Endothelial cell of umbilical vein (primary cell): ENCODE measurements at regions not wholly inside any gene's neighbourhood (a gene's known extent, or its start where the extent isn't known, plus 50 kb on each side); places are given as distances from the start of the nearest gene placed in this dataset.

Experiments used
- BruUV-seq: library from RNA; stranded (reverse); fragments of 400-500 nt; replicated peaks from 2 replicates; lab custom pipeline; 2021; lab: Mats Ljungman, UMichigan
- CTCF ChIA-PET: fragments of 300-600, 350-600 bp; sonication (Branson Sonifier 250); formaldehyde crosslinking; loops from one replicate; lab custom pipeline; 2021; ENCODE audit warnings: antibody characterized with exemption, inconsistent platforms; lab: Charles Lee
- POLR2A ChIA-PET: fragments of 300-600, 350-600 bp; sonication (Branson Sonifier 250); formaldehyde crosslinking; loops from one replicate; lab custom pipeline; 2021; ENCODE audit warnings: antibody characterized with exemption, inconsistent platforms; lab: Charles Lee
- DNase-seq: peaks from one replicate; pipeline ENCODE4 v3.0.0-alpha.2; 2011; ENCODE audit warnings: low read depth, low spot score
- FAIRE-seq: peaks from 2 replicates; lab custom pipeline; 2011; peaks lifted over from hg19 to GRCh38; lab: Jason Lieb, UNC
- H2AFZ ChIP-seq: 2 replicates; pipeline ENCODE4 v1.6.0; 2012; ENCODE audit warnings: low read depth, low read length, control low read depth, inconsistent platforms
- H3K27ac ChIP-seq: 2 replicates; pipeline ENCODE4 v1.5.1; 2011; ENCODE audit warnings: low read depth, mild to moderate bottlenecking, control low read depth, low read length, moderate library complexity; ENCODE audit not compliant: insufficient read depth
- H3K27me3 ChIP-seq, 2 experiments: 2 replicates each; pipeline versions ENCODE4 v1.6.0 to v1.6.1; 2011; ENCODE audit warnings: low read length in 2 of 2, mixed read lengths in 1 of 2; ENCODE audit not compliant: control insufficient read depth in 2 of 2, insufficient read depth in 2 of 2
- H3K36me3 ChIP-seq, 2 experiments: 2 replicates in 1 of 2; 3 replicates in 1 of 2; pipeline ENCODE4 v1.5.1; 2011; ENCODE audit warnings: low read length in 2 of 2, mild to moderate bottlenecking in 1 of 2, moderate library complexity in 1 of 2; ENCODE audit not compliant: control insufficient read depth in 2 of 2, insufficient read depth in 2 of 2; ENCODE audit errors: extremely low read depth in 1 of 2
- H3K4me1 ChIP-seq: 3 replicates; pipeline ENCODE4 v1.5.1; 2011; ENCODE audit warnings: mild to moderate bottlenecking, low read length; ENCODE audit not compliant: control insufficient read depth, insufficient read depth; ENCODE audit errors: extremely low read depth
- H3K4me2 ChIP-seq: 2 replicates; pipeline ENCODE4 v1.6.1; 2011; ENCODE audit warnings: low read length, control low read depth, mixed read lengths; ENCODE audit not compliant: insufficient read depth
- H3K4me3 ChIP-seq, 3 experiments: fragments of 200-600 bp in 1 of 3; sonication (generic), shearing (Covaris generic) in 1 of 3; replicated peaks in 1 of 3; 2 replicates each; pipeline ENCODE4 v1.5.1; 2011 to 2016; ENCODE audit warnings: control low read depth in 3 of 3, low read length in 3 of 3, mild to moderate bottlenecking in 2 of 3, inconsistent platforms in 1 of 3, low read depth in 1 of 3, moderate library complexity in 1 of 3; ENCODE audit not compliant: insufficient read depth in 1 of 3
- H3K79me2 ChIP-seq: 2 replicates; pipeline ENCODE4 v1.6.0; 2012; ENCODE audit warnings: low read length, inconsistent platforms; ENCODE audit not compliant: control insufficient read depth, insufficient read depth
- H3K9ac ChIP-seq: replicated peaks from 2 replicates; pipeline ENCODE3; 2011; ENCODE audit warnings: low read length, control low read depth; ENCODE audit not compliant: insufficient read depth; ENCODE audit errors: extremely low read depth
- H3K9me1 ChIP-seq: replicated peaks from 3 replicates; pipeline ENCODE4 v1.6.0; 2011; ENCODE audit warnings: mild to moderate bottlenecking, low read length; ENCODE audit not compliant: control insufficient read depth, insufficient read depth; ENCODE audit errors: extremely low read depth
- H3K9me3 ChIP-seq: replicated peaks from 2 replicates; pipeline ENCODE4 v1.5.1; 2012; ENCODE audit warnings: low read length, inconsistent platforms; ENCODE audit not compliant: control insufficient read depth, insufficient read depth
- H4K20me1 ChIP-seq: replicated peaks from 2 replicates; pipeline ENCODE3; 2011; ENCODE audit warnings: mild to moderate bottlenecking, low read length; ENCODE audit not compliant: control insufficient read depth, insufficient read depth; ENCODE audit errors: extremely low read depth
- EZH2 ChIP-seq: IDR thresholded peaks from 2 replicates; pipeline ENCODE4 v1.6.1; 2012; ENCODE audit warnings: borderline replicate concordance, low read depth, mild to moderate bottlenecking, moderate library complexity, low read length, inconsistent platforms; ENCODE audit not compliant: severe bottlenecking
- FOS ChIP-seq: IDR thresholded peaks from 2 replicates; pipeline ENCODE4 v1.6.1; 2011; ENCODE audit warnings: mild to moderate bottlenecking, low read length, moderate library complexity, borderline replicate concordance; ENCODE audit not compliant: insufficient read depth
- GATA2 ChIP-seq: IDR thresholded peaks from 2 replicates; pipeline ENCODE4 v1.7.0; 2011; ENCODE audit warnings: low read depth, mild to moderate bottlenecking, moderate library complexity, mixed read lengths, low read length; ENCODE audit not compliant: insufficient read length, insufficient read depth
- JUN ChIP-seq: IDR thresholded peaks from 2 replicates; pipeline ENCODE4 v1.6.1; 2011; ENCODE audit warnings: borderline replicate concordance, low read depth; ENCODE audit not compliant: insufficient read length, insufficient read depth
- MYC ChIP-seq: IDR thresholded peaks from one replicate; pipeline ENCODE4 v1.6.1; 2011; ENCODE audit warnings: mild to moderate bottlenecking, low read depth, low read length
- POLR2A ChIP-seq: IDR thresholded peaks from 2 replicates; pipeline ENCODE4 v1.6.1; 2012; ENCODE audit warnings: low read depth, mild to moderate bottlenecking, control low read depth, low read length
- POLR2AphosphoS5 ChIP-seq: IDR thresholded peaks from 2 replicates; pipeline ENCODE4 v1.6.1; 2012; ENCODE audit warnings: low read depth, mild to moderate bottlenecking, control low read depth, low read length, moderate library complexity; ENCODE audit not compliant: insufficient read depth
- dilution Hi-C: fragments of 300-500 bp; cut with MboI; formaldehyde crosslinking; loops from one replicate; pipeline ENCODE4 v1.15.0; 2019; ENCODE audit warnings: low sequenced_read_pairs; ENCODE audit not compliant: extremely low pct_ligation_motif_present
- intact Hi-C: fragments of 100-400 bp; cut with micrococcal nuclease; formaldehyde crosslinking; loops from one replicate; pipeline ENCODE4 v1.10.0; 2022
- TF ChIP-seq, protein P1 (sequence below), 2 donors: IDR thresholded peaks; 1 replicate in 1 of 2; 2 replicates in 1 of 2; pipeline ENCODE4 v1.5.1; 2011; ENCODE audit warnings: low read length in 2 of 2, mild to moderate bottlenecking in 2 of 2, moderate library complexity in 2 of 2, control low read depth in 1 of 2, inconsistent platforms in 1 of 2, low read depth in 1 of 2; ENCODE audit not compliant: insufficient read depth in 1 of 2; ENCODE audit errors: extremely low read depth in 1 of 2
- TF ChIP-seq, protein P2 (sequence below): IDR thresholded peaks from 2 replicates; pipeline ENCODE4 v1.6.1; 2011; ENCODE audit not compliant: insufficient read depth, insufficient read length

GRCh38 chr6:122154155-122154554 is 245.3 kb upstream of the HSF2 start:
- no peaks in the 10 kb centered on the region for H3K9me1 ChIP-seq
- dilution Hi-C loops (no loop called here), intact Hi-C loops (no loop called here)
- no peak overlapping the region for H2AFZ ChIP-seq
- ChIA-PET CTCF (no interaction called here), POLR2A (no interaction called here)
- no peaks in the 10 kb centered on the region for H3K4me1 ChIP-seq
- no peak overlapping the region for H3K27ac ChIP-seq
- no peaks in the 10 kb centered on the region for H3K36me3 ChIP-seq
- FAIRE-seq = no peak
- H3K27me3 ChIP-seq = no peaks in the 10 kb centered on the region
- no peak overlapping the region for H3K4me2 ChIP-seq
- TF ChIP-seq EZH2 = no peak
- TF ChIP-seq MYC = no peak
- TF ChIP-seq GATA2 = no peak
- TF ChIP-seq, protein P1, sequence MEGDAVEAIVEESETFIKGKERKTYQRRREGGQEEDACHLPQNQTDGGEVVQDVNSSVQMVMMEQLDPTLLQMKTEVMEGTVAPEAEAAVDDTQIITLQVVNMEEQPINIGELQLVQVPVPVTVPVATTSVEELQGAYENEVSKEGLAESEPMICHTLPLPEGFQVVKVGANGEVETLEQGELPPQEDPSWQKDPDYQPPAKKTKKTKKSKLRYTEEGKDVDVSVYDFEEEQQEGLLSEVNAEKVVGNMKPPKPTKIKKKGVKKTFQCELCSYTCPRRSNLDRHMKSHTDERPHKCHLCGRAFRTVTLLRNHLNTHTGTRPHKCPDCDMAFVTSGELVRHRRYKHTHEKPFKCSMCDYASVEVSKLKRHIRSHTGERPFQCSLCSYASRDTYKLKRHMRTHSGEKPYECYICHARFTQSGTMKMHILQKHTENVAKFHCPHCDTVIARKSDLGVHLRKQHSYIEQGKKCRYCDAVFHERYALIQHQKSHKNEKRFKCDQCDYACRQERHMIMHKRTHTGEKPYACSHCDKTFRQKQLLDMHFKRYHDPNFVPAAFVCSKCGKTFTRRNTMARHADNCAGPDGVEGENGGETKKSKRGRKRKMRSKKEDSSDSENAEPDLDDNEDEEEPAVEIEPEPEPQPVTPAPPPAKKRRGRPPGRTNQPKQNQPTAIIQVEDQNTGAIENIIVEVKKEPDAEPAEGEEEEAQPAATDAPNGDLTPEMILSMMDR (IDR thresholded peaks at IDR 0.05; ENCODE audit: extremely low read depth in 1 of 2, insufficient read depth in 1 of 2, low read depth in 1 of 2, low read length in 2 of 2) = no peak
- TF ChIP-seq, protein P2, sequence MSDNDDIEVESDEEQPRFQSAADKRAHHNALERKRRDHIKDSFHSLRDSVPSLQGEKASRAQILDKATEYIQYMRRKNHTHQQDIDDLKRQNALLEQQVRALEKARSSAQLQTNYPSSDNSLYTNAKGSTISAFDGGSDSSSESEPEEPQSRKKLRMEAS = no peak
- no peak for TF ChIP-seq POLR2A
- no peak for TF ChIP-seq POLR2AphosphoS5
- no peak for TF ChIP-seq FOS
- TF ChIP-seq JUN = no peak
- H4K20me1 ChIP-seq = no peaks in the 10 kb centered on the region
- H3K9me3 ChIP-seq = no peaks in the 10 kb centered on the region
- no peak overlapping the region for H3K9ac ChIP-seq
- H3K4me3 ChIP-seq = no peak overlapping the region
- no peak for DNase-seq
- no peaks in the 10 kb centered on the region for H3K79me2 ChIP-seq
- BruUV-seq = no TSS peak
